ENCODE measurements at regions not wholly inside any gene's neighbourhood (a gene's known extent, or its start where the extent isn't known, plus 50 kb on each side); places are given as distances from the start of the nearest gene placed in this dataset.

GRCh38 chr4:79241846-79242245 is 84.0 kb downstream of the NAA11 start:
- TF ChIP-seq, protein P1, sequence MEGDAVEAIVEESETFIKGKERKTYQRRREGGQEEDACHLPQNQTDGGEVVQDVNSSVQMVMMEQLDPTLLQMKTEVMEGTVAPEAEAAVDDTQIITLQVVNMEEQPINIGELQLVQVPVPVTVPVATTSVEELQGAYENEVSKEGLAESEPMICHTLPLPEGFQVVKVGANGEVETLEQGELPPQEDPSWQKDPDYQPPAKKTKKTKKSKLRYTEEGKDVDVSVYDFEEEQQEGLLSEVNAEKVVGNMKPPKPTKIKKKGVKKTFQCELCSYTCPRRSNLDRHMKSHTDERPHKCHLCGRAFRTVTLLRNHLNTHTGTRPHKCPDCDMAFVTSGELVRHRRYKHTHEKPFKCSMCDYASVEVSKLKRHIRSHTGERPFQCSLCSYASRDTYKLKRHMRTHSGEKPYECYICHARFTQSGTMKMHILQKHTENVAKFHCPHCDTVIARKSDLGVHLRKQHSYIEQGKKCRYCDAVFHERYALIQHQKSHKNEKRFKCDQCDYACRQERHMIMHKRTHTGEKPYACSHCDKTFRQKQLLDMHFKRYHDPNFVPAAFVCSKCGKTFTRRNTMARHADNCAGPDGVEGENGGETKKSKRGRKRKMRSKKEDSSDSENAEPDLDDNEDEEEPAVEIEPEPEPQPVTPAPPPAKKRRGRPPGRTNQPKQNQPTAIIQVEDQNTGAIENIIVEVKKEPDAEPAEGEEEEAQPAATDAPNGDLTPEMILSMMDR (IDR thresholded peaks at IDR 0.05) = peak; percentile 56
- no peak for TF ChIP-seq EZH2phosphoT487 (IDR thresholded peaks at IDR 0.05)
- no peak for TF ChIP-seq EZH2 (IDR thresholded peaks at IDR 0.05)

All from neural progenitor cell (in vitro differentiated cells).